ENCODE measurements at regions not wholly inside any gene's neighbourhood (a gene's known extent, or its start where the extent isn't known, plus 50 kb on each side); places are given as distances from the start of the nearest gene placed in this dataset.
"Not testable (repeated sequence)": the region's sequence is repeated elsewhere in the genome, so short reads cannot be mapped to it uniquely, and the experiment has no call there.

DNA sequence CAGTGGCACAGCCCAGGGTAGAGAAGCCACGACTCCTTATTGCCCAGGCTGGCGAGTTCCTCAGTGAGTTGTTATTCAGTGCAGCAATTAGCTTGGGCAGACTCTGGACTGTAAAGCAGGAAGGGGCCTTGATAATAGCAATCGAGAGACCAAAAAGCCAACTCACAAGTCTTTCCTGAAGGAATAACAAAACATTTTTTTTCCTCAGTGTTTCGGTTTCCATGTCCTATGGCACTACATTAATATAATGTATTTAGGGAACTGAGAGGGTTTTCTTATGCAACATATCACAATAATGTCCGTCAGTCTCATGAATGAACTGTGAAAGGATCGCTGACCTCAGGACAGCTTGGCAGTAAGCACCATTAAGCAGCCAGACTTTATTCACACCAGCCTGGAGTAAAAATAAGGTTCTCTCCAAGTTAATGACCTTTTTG, 248.9 kb upstream of the TBL1XR1 start:
- peaks cover 1% of the 10 kb centered on the region for H3K9me3 Mint-ChIP-seq
- no peak for DNase-seq
- H3K27ac Mint-ChIP-seq: no peak overlapping the region
- H3K36me3 Mint-ChIP-seq: no peaks in the 10 kb centered on the region
- H3K4me3 Mint-ChIP-seq: no peak overlapping the region
- H3K27me3 Mint-ChIP-seq: no peaks in the 10 kb centered on the region
- H3K4me1 Mint-ChIP-seq: peaks cover 19% of the 10 kb centered on the region

DNA sequence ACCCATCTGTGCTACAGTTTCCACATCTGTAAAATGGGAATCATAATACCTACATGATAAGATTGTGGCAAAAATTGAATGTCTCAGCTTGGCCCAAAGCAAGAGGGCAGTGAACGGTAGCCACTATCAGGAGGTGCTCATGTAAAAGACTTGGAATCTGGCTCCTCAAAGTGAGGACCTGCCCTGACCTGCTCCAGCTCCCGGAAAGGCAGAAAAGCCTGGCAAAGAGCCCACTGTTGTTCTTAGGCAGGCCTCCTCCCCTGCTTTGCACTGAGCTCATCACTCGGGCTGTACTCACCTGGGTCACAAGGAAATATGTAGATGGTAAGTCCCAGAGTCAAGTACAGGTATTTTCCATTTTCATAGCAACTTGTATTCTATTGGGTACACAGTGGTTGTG, 250.7 kb upstream of the TBL1XR1 start:
- H3K9me3 Mint-ChIP-seq: peaks cover 1% of the 10 kb centered on the region
- DNase-seq: no peak
- H3K27ac Mint-ChIP-seq: no peak overlapping the region
- H3K4me3 Mint-ChIP-seq: no peak overlapping the region
- no peaks in the 10 kb centered on the region for H3K36me3 Mint-ChIP-seq
- H3K4me1 Mint-ChIP-seq: peaks cover 19% of the 10 kb centered on the region
- no peaks in the 10 kb centered on the region for H3K27me3 Mint-ChIP-seq

DNA sequence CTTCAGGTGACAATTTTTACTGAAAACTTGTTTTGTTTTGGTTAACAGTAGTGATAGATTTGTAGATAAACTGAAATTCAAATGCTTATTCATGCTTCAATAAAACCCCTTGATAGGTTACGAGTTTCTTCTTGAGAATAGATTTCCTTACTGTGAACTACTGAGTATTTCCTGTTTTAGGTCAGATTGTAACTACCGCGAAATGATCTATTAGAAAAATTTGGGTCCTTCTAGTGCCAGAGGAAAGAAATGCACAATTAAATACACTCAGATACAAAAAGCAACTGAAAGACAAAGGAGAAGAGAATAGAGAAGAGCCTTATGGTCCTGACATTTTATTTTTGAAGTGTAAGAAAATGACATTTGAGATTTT, 251.7 kb upstream of the TBL1XR1 start:
- peaks cover 19% of the 10 kb centered on the region for H3K4me1 Mint-ChIP-seq
- no peak overlapping the region for H3K4me3 Mint-ChIP-seq
- peak overlapping the region; percentile 75 for H3K27ac Mint-ChIP-seq
- peaks cover 1% of the 10 kb centered on the region for H3K9me3 Mint-ChIP-seq
- no peaks in the 10 kb centered on the region for H3K27me3 Mint-ChIP-seq
- H3K36me3 Mint-ChIP-seq: no peaks in the 10 kb centered on the region
- DNase-seq: no peak

DNA sequence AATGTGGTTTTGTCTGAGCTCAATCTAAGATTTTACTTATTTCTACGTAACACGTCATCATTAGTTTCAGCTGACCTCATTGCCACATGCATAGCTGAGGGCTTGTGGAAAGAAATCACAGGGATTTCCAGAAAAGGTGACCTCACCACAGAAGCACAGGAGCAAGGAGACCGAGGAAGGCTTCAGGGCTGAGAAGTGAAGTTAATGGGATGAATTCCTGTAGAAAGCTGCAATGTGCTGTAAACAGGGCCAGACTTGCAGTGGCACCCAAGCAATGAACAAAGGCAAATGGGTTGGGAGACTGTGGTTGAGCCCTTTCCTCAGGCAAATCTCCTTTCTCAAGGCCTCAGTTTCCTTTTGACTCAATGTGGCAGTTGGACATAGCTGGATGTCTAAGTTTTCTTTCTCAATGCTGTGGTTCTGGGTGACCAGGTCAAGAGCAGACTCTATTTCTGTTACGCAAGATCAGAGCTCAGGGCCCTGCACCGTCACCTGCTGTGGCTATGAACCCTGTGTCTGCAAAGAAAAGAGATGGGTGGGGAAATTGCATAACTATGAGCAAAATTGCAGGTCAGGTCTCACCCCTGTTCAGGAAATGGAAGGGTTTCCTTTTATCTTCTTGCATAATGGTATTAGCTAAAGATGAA, 252.2 kb upstream of the TBL1XR1 start:
- Mint-ChIP-seq H3K4me3 (no peak overlapping the region), H3K9me3 (peaks cover 1% of the 10 kb centered on the region), H3K27ac (peak overlapping the region; percentile 75), H3K36me3 (no peaks in the 10 kb centered on the region), H3K4me1 (peaks cover 19% of the 10 kb centered on the region), H3K27me3 (no peaks in the 10 kb centered on the region)
- peak; percentile 6 for DNase-seq

DNA sequence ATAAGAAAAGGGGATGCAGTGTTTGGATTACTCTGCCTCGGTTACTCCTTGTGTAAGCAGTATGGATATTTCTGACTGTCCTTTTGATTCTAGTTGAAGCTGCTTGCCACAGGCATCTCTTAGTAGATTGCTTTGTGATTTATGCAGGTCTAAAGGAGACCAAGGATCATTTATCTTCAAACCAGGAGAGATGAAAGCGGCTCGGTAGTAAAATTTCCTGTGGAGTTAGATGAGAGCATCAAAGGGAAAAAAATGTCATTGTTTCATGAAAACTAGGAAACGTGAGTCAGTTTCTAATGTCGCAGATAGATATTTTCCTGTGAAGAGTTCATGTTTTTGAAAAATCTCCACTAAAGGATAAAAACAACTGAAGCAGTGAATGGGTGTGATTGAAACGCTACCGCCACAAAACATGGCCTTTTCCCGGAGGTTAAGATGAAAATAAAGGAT, 254.0 kb upstream of the TBL1XR1 start:
- DNase-seq: no peak
- no peaks in the 10 kb centered on the region for H3K27me3 Mint-ChIP-seq
- no peak overlapping the region for H3K4me3 Mint-ChIP-seq
- H3K27ac Mint-ChIP-seq: no peak overlapping the region
- peaks cover 1% of the 10 kb centered on the region for H3K9me3 Mint-ChIP-seq
- H3K36me3 Mint-ChIP-seq: no peaks in the 10 kb centered on the region
- H3K4me1 Mint-ChIP-seq: peaks cover 19% of the 10 kb centered on the region

DNA sequence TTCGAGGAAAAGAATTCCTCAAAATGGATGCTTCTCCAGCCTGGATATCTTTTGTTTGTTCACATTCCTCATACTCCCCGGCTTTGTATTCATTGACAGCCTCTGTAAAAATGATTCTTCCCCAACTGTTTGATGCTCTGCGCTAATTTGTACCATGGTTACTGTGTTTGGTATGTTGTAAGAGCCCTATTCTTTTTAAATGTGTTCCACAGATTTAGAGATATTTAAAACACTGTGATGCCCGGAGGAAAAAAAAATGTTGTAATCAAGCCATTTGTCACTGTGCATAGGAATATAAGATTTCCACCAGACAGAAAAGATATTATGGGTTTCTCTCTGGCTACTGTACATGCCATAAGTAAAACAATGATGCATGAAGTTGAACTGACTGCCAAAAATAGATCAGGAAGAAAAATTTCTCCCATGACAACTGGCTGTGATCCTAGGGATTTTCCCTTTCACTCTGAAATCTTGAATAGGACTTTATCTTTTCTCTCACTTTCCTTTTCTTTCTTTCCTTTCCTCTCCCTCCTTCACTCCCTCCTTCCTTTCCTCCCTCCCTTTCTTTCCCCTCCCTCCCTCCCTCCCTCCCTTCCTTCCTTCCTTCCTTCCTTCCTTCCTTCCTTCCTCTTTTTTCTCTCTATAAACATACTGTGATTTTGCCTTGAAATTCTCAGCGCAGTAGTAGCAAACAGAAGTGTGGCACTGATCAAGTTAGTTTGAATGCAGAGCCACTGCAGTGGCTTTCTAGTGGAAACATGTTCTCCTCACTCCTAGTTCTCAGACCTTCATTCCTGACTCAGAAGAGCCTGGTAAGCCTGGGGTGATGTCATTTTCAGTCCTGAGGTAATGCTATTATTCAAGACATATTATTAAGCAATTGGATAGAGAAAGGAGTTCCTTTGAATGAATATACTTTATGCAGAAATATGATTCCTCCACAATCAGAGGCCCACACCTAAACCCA, 254.9 kb upstream of the TBL1XR1 start:
- no peak overlapping the region for H3K4me3 Mint-ChIP-seq
- H3K36me3 Mint-ChIP-seq: no peaks in the 10 kb centered on the region
- H3K27ac Mint-ChIP-seq: no peak overlapping the region
- DNase-seq: no peak
- no peaks in the 10 kb centered on the region for H3K27me3 Mint-ChIP-seq
- peaks cover 19% of the 10 kb centered on the region for H3K4me1 Mint-ChIP-seq
- peaks cover 1% of the 10 kb centered on the region for H3K9me3 Mint-ChIP-seq

DNA sequence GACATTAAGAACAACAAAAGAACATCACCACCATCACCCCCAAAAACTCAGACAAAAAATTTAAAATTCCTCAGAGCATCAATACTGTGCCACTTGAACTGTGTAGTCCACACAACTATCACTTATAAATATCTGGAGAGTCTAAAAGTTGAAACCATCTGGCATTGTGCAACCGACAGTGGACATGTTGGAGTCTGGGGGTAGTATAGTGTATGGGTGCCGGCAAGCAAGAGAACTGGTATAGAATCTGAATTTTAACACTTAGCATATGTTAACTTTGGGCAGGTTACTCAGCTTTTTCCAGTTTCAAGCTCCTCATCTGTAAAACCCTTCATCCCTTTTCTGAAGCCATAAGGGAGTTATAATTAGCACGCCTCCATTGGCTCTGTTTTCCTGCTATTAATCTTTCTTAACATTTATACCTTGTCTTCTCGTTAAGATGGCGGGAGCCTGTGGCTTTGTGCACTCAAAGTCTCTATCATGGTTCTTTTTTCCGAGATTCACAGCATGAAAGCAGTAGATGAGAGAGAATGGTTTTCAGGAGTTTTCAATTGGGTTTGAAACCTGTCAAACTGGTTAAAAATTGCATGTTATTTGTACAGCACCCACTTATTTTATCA, 255.7 kb upstream of the TBL1XR1 start:
- DNase-seq: no peak
- no peaks in the 10 kb centered on the region for H3K27me3 Mint-ChIP-seq
- H3K36me3 Mint-ChIP-seq: no peaks in the 10 kb centered on the region

DNA sequence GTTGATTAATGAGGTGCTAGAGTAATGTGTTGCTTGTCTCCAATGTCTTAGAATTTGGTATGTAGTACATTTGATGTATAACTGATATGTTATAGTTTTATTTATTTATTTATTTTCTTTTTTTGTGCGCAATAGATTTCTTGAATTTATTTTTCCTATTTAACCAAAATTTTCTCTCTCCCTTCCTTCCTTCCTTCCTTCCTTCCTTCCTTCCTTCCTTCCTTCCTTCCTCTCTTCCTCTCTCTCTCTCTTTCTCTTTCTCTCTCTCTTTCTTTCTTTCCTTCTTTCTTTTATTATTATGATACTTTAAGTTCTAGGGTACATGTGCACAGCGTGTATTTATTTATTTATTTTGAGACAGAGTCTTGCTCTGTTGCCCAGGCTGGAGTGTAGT, 256.2 kb upstream of the TBL1XR1 start:
- Mint-ChIP-seq H3K27me3 (no peaks in the 10 kb centered on the region), H3K36me3 (no peaks in the 10 kb centered on the region), H3K4me3 (no peak overlapping the region), H3K9me3 (no peaks in the 10 kb centered on the region), H3K4me1 (peaks cover 13% of the 10 kb centered on the region), H3K27ac (no peak overlapping the region)
- no peak for DNase-seq

More for the DNA sequence above, 255.7 kb upstream of the TBL1XR1 start:
- H3K27ac Mint-ChIP-seq: no peak overlapping the region
- H3K9me3 Mint-ChIP-seq: peaks cover 1% of the 10 kb centered on the region
- peaks cover 17% of the 10 kb centered on the region for H3K4me1 Mint-ChIP-seq
- H3K4me3 Mint-ChIP-seq: no peak overlapping the region

DNA sequence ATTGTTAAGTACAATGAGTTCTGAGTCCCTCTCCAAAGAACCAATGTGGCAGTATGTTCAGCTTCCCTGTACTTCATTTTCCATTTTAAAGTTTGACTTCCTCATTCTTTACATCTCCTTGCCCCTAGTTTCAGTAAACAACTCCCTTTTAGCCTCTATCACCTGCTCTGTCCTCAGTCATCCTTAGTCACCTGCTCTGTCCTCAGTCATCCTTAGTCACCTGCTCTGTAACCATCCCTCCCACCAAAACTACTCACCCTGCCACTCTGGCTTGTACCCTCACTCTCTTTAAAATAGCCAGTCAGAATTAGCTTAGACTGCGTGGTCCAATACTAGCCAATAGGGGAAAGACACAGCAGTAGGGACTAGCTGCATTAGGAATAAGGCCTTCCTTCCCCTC, 259.9 kb upstream of the TBL1XR1 start:
- not testable (repeated sequence) for H3K4me1 Mint-ChIP-seq, H3K9me3 Mint-ChIP-seq, H3K36me3 Mint-ChIP-seq, H3K27me3 Mint-ChIP-seq, H3K4me3 Mint-ChIP-seq, H3K27ac Mint-ChIP-seq, DNase-seq

DNA sequence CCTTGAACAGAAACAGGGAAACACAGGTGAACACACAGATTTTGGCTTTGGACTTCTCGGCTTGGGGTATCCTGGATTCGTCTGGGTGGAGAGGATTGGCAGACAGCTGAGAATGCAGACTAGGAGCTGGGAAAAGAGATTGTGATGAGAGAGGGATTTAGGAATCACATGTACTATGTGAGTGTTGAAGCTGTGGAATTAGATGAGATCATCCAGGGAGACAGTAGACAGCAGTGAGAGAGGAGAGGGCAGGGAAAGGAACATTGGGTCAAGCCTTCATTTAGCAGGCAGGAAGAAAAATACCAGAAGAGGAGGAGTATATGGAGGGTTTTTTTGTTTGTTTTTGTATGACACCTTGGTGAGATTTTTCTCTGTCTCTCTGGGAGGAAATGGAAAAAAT, 262.1 kb upstream of the TBL1XR1 start:
- no peaks in the 10 kb centered on the region for H3K9me3 Mint-ChIP-seq
- no peaks in the 10 kb centered on the region for H3K36me3 Mint-ChIP-seq
- H3K27ac Mint-ChIP-seq: no peak overlapping the region
- no peak overlapping the region for H3K4me3 Mint-ChIP-seq
- H3K27me3 Mint-ChIP-seq: no peaks in the 10 kb centered on the region
- DNase-seq: no peak
- H3K4me1 Mint-ChIP-seq: no peaks in the 10 kb centered on the region

DNA sequence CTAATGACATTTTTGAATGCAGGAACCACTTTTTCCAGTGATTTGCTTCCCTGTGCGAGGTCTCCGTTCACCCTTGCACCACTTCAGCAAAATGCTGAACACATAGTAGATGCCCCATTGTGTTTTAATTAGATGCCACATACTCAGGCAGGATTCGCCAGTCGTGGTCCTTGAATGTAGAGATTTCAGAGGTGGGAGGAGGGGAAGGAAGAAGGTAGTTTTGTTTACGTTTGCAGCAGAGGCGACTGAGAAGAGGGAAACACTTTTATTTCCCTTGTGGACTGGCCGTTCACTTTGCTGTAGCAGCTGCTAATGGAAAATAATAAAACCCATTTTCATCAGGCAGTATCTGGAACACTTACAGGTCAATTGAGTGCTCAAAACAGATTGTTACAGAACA, 262.8 kb upstream of the TBL1XR1 start:
- DNase-seq: no peak
- Mint-ChIP-seq H3K9me3 (no peaks in the 10 kb centered on the region), H3K4me3 (no peak overlapping the region), H3K36me3 (no peaks in the 10 kb centered on the region), H3K27ac (no peak overlapping the region), H3K27me3 (no peaks in the 10 kb centered on the region), H3K4me1 (no peaks in the 10 kb centered on the region)

DNA sequence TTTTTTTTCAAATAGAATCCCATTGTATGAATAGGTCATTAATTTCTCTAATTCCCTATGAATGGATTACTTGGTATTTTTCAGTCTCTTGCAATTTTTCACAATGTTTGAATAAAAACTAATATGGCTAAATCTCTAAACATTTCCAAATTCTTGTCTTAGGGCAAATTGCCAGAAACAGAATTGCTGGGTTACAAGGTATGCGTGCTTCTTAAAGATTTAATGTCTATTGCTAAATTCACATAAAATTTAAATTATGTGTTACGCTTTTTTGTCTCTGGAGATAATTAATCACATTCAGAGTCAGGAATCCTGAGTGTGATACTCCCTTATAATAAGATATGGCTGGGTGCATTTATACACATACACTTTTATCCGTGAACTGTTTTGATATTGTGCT, 264.5 kb upstream of the TBL1XR1 start:
- Mint-ChIP-seq H3K4me3 (no peak overlapping the region), H3K27me3 (no peaks in the 10 kb centered on the region), H3K4me1 (no peaks in the 10 kb centered on the region), H3K9me3 (no peaks in the 10 kb centered on the region), H3K36me3 (no peaks in the 10 kb centered on the region), H3K27ac (no peak overlapping the region)
- no peak for DNase-seq

DNA sequence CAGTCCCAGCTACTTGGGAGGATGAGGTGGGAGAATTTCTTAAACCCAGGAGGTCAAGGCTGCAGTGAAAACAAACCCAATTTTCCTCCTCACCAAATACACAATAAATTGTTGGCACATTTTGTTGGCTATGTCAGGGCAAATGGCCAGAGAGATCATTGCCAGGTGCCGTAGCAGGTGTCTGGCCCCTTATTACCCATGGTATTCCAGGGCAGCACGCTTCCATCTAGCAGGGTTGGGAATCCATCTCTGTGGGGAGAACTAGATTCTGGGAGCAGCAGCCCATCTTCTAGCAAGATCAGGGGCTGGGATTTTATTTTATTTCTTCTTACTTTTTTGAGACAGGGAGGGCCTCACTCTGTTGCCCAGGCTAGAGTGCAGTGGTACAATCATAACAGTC, 266.1 kb upstream of the TBL1XR1 start:
- not testable (repeated sequence) for H3K4me1 Mint-ChIP-seq, H3K36me3 Mint-ChIP-seq, H3K27ac Mint-ChIP-seq, H3K4me3 Mint-ChIP-seq, H3K9me3 Mint-ChIP-seq, DNase-seq, H3K27me3 Mint-ChIP-seq

DNA sequence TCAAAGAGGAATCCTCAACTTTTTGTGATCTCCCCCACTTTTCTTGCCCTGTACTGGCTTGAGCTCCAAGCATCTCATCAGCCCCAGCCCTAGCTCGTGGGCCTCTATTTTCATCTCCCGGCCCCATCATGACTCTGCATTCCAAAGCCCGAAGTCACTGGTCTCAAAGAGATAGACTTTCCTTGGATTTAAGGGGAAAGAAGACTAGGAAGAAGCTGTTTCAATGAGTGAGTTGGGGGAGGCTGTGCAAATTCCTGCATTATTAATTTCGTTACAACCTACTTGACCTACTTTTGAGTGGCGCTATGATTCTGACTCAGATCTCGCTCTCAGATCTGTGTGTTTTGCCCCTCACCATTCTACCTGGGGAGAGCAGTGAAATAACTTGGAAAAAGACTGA, 266.6 kb upstream of the TBL1XR1 start:
- Mint-ChIP-seq H3K36me3 (no peaks in the 10 kb centered on the region), H3K27me3 (no peaks in the 10 kb centered on the region), H3K27ac (no peak overlapping the region), H3K4me1 (no peaks in the 10 kb centered on the region), H3K9me3 (peaks cover under 1% of the 10 kb centered on the region), H3K4me3 (no peak overlapping the region)
- DNase-seq: no peak

DNA sequence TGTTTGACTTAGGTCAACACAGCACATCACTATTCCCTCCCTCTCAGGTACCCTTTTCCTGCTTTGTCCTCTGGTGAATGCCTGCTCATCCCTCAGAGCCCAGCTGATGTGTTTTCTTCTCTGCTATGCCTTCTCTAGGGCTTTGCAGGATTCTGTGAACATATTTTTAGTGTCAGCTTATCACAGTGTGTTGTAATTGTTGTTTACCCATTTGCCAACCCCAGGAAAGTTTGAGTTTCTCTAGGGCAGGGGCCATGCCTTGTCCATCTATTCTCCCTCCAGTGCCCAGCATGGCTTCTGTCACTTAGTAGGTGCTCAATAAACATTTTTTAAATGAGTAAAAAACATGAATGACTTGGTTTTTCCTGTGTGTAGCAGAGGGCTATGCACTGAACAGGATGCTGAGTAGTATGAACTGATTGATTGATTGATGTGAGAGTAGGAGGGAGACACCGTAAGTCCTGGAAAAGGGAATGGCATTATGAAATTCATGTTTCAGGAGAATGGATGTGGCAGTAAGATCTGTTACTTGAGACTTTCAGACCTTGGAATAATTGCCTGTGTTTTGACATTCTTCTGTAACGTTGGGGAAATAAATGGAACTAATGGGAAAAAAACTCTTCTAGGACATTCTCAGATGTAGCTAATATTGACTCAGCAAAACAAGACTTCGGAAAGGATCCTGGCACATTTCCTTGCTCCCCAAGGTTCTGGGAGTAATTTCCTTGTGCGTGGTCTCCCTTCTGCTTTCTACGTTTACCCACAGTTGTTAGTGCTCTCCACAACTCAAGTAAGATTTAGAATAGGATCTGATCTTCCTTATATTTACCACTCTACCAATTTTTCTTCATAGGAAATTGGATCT, 267.3 kb upstream of the TBL1XR1 start:
- Mint-ChIP-seq H3K4me3 (no peak overlapping the region), H3K4me1 (no peaks in the 10 kb centered on the region), H3K36me3 (no peaks in the 10 kb centered on the region), H3K9me3 (peaks cover 3% of the 10 kb centered on the region), H3K27me3 (no peaks in the 10 kb centered on the region), H3K27ac (no peak overlapping the region)
- no peak for DNase-seq
